ENCODE measurements at regions not wholly inside any gene's neighbourhood (a gene's known extent, or its start where the extent isn't known, plus 50 kb on each side); places are given as distances from the start of the nearest gene placed in this dataset.

GRCh38 chr4:77466430-77466829 is 139.2 kb upstream of the CXCL13 start:
- TF ChIP-seq NFIC (IDR thresholded peaks at IDR 0.05) (no peak), YY1 (IDR thresholded peaks at IDR 0.05; ENCODE audit: low read depth) (no peak), ZBTB7A (IDR thresholded peaks at IDR 0.05; ENCODE audit: low read depth) (no peak), CEBPB (IDR thresholded peaks at IDR 0.05) (no peak), TCF12 (IDR thresholded peaks at IDR 0.05; ENCODE audit: low read depth) (no peak), FOXM1 (IDR thresholded peaks at IDR 0.05; ENCODE audit: borderline replicate concordance, low read depth) (no peak), RAD21 (IDR thresholded peaks at IDR 0.05; ENCODE audit: low read depth) (no peak), REST (IDR thresholded peaks at IDR 0.05; ENCODE audit: low read depth) (no peak), TAF1 (IDR thresholded peaks at IDR 0.05; ENCODE audit: low read depth) (no peak), TEAD4 (IDR thresholded peaks at IDR 0.05) (no peak), USF1 (IDR thresholded peaks at IDR 0.05) (no peak), EGR1 (IDR thresholded peaks at IDR 0.05) (no peak), EP300 (IDR thresholded peaks at IDR 0.05; ENCODE audit: borderline replicate concordance) (no peak), CREB1 (IDR thresholded peaks at IDR 0.05; ENCODE audit: low read depth) (no peak), MAX (IDR thresholded peaks at IDR 0.05) (no peak)

- TF ChIP-seq EGR1 (IDR thresholded peaks at IDR 0.05) (no peak), FOXM1 (IDR thresholded peaks at IDR 0.05; ENCODE audit: borderline replicate concordance, low read depth) (no peak), NFIC (IDR thresholded peaks at IDR 0.05) (no peak), YY1 (IDR thresholded peaks at IDR 0.05; ENCODE audit: low read depth) (no peak), REST (IDR thresholded peaks at IDR 0.05; ENCODE audit: low read depth) (no peak), ZBTB7A (IDR thresholded peaks at IDR 0.05; ENCODE audit: low read depth) (no peak), USF1 (IDR thresholded peaks at IDR 0.05) (no peak), CEBPB (IDR thresholded peaks at IDR 0.05) (no peak), TCF12 (IDR thresholded peaks at IDR 0.05; ENCODE audit: low read depth) (no peak), CREB1 (IDR thresholded peaks at IDR 0.05; ENCODE audit: low read depth) (no peak), MAX (IDR thresholded peaks at IDR 0.05) (no peak), RAD21 (IDR thresholded peaks at IDR 0.05; ENCODE audit: low read depth) (no peak), EP300 (IDR thresholded peaks at IDR 0.05; ENCODE audit: borderline replicate concordance) (no peak)
Observed at GRCh38 chr4:77471821-77472495, 133.7 kb upstream of the CXCL13 start.

GRCh38 chr4:77473509-77473908 is 132.1 kb upstream of the CXCL13 start:
- TF ChIP-seq YY1 (IDR thresholded peaks at IDR 0.05; ENCODE audit: low read depth) (no peak), RAD21 (IDR thresholded peaks at IDR 0.05; ENCODE audit: low read depth) (peak; percentile 47; the same call in 1 of the 2 replicates)

GRCh38 chr4:77481856-77482255 is 123.8 kb upstream of the CXCL13 start:
- TF ChIP-seq CREB1 (IDR thresholded peaks at IDR 0.05; ENCODE audit: low read depth) (no peak), FOXM1 (IDR thresholded peaks at IDR 0.05; ENCODE audit: borderline replicate concordance, low read depth) (no peak), RAD21 (IDR thresholded peaks at IDR 0.05; ENCODE audit: low read depth) (no peak), ZBTB7A (IDR thresholded peaks at IDR 0.05; ENCODE audit: low read depth) (no peak), TCF12 (IDR thresholded peaks at IDR 0.05; ENCODE audit: low read depth) (no peak), REST (IDR thresholded peaks at IDR 0.05; ENCODE audit: low read depth) (no peak), TAF1 (IDR thresholded peaks at IDR 0.05; ENCODE audit: low read depth) (no peak), NFIC (IDR thresholded peaks at IDR 0.05) (no peak), MAX (IDR thresholded peaks at IDR 0.05) (no peak), TEAD4 (IDR thresholded peaks at IDR 0.05) (no peak), YY1 (IDR thresholded peaks at IDR 0.05; ENCODE audit: low read depth) (no peak), USF1 (IDR thresholded peaks at IDR 0.05) (no peak), CEBPB (IDR thresholded peaks at IDR 0.05) (no peak), EGR1 (IDR thresholded peaks at IDR 0.05) (no peak), EP300 (IDR thresholded peaks at IDR 0.05; ENCODE audit: borderline replicate concordance) (no peak)
